ENCODE measurements at regions not wholly inside any gene's neighbourhood (a gene's known extent, or its start where the extent isn't known, plus 50 kb on each side); places are given as distances from the start of the nearest gene placed in this dataset.

DNA sequence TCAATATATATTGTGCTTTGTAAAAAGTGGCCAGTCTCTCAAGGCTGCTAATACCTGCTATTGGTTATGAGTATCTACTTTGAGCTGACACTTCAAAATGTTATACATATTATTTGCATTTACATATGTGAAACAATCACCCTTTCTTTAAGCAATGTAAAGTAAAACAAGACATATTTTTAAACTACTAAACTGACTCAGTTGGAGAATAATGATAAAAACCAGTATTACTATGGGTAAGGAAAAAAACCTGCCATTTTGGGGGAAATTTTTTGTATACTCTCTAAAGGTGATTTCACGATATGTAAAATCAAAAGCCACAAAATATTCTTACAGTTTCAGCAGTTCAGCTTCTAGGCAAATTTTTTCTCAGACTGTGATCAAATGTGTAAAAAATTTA is 232.3 kb downstream of the PRL start:
- TF ChIP-seq CTCF (IDR thresholded peaks at IDR 0.05; ENCODE audit: insufficient read depth, low read length), result no peak
- TF ChIP-seq, protein P1, sequence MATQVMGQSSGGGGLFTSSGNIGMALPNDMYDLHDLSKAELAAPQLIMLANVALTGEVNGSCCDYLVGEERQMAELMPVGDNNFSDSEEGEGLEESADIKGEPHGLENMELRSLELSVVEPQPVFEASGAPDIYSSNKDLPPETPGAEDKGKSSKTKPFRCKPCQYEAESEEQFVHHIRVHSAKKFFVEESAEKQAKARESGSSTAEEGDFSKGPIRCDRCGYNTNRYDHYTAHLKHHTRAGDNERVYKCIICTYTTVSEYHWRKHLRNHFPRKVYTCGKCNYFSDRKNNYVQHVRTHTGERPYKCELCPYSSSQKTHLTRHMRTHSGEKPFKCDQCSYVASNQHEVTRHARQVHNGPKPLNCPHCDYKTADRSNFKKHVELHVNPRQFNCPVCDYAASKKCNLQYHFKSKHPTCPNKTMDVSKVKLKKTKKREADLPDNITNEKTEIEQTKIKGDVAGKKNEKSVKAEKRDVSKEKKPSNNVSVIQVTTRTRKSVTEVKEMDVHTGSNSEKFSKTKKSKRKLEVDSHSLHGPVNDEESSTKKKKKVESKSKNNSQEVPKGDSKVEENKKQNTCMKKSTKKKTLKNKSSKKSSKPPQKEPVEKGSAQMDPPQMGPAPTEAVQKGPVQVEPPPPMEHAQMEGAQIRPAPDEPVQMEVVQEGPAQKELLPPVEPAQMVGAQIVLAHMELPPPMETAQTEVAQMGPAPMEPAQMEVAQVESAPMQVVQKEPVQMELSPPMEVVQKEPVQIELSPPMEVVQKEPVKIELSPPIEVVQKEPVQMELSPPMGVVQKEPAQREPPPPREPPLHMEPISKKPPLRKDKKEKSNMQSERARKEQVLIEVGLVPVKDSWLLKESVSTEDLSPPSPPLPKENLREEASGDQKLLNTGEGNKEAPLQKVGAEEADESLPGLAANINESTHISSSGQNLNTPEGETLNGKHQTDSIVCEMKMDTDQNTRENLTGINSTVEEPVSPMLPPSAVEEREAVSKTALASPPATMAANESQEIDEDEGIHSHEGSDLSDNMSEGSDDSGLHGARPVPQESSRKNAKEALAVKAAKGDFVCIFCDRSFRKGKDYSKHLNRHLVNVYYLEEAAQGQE (IDR thresholded peaks at IDR 0.05; ENCODE audit: insufficient replicate concordance, low read depth), result no peak
- TF ChIP-seq SPI1 (IDR thresholded peaks at IDR 0.05; ENCODE audit: borderline replicate concordance, low read depth), result no peak
- no peak for TF ChIP-seq POLR2AphosphoS5 (IDR thresholded peaks at IDR 0.05; ENCODE audit: low read depth)
- TF ChIP-seq GABPA (IDR thresholded peaks at IDR 0.05; ENCODE audit: low read depth), result no peak
- Histone ChIP-seq H3K27ac (replicated peaks) (no peak overlapping the region), H3K4me3 (replicated peaks; ENCODE audit: insufficient read depth, low read length) (no peak overlapping the region), H3K27me3 (ENCODE audit: insufficient read depth, poor library complexity, severe bottlenecking) (no peaks in the 10 kb centered on the region)
- DNase-seq (ENCODE audit: low read depth in 1 of 2, low spot score in 1 of 2), result no peak

GRCh38 chr6:22067122-22067521 is 229.7 kb downstream of the PRL start:
- no peak for DNase-seq (ENCODE audit: low read depth in 1 of 2, low spot score in 1 of 2)
- no peak overlapping the region for H3K27ac ChIP-seq (replicated peaks)
- no peaks in the 10 kb centered on the region for H3K27me3 ChIP-seq (ENCODE audit: insufficient read depth, poor library complexity, severe bottlenecking)
- H3K4me3 ChIP-seq (replicated peaks; ENCODE audit: insufficient read depth, low read length), result no peak overlapping the region
- no peak for TF ChIP-seq CTCF (IDR thresholded peaks at IDR 0.05; ENCODE audit: insufficient read depth, low read length)
- TF ChIP-seq, protein P1 (IDR thresholded peaks at IDR 0.05; ENCODE audit: insufficient replicate concordance, low read depth), result no peak
- no peak for TF ChIP-seq SPI1 (IDR thresholded peaks at IDR 0.05; ENCODE audit: borderline replicate concordance, low read depth)
- TF ChIP-seq GABPA (IDR thresholded peaks at IDR 0.05; ENCODE audit: low read depth), result no peak
- no peak for TF ChIP-seq POLR2AphosphoS5 (IDR thresholded peaks at IDR 0.05; ENCODE audit: low read depth)

- TF ChIP-seq SPI1 (IDR thresholded peaks at IDR 0.05; ENCODE audit: borderline replicate concordance, low read depth) (no peak), GABPA (IDR thresholded peaks at IDR 0.05; ENCODE audit: low read depth) (no peak), POLR2AphosphoS5 (IDR thresholded peaks at IDR 0.05; ENCODE audit: low read depth) (no peak)
- TF ChIP-seq, protein P1 (IDR thresholded peaks at IDR 0.05; ENCODE audit: insufficient replicate concordance, low read depth), result no peak
- Histone ChIP-seq H3K4me3 (replicated peaks; ENCODE audit: insufficient read depth, low read length) (no peak overlapping the region), H3K27me3 (ENCODE audit: insufficient read depth, poor library complexity, severe bottlenecking) (no peaks in the 10 kb centered on the region), H3K27ac (replicated peaks) (no peak overlapping the region)
- DNase-seq (ENCODE audit: low read depth in 1 of 2, low spot score in 1 of 2), result no peak
These were observed 229.2 kb downstream of the PRL start for GRCh38 chr6:22067671-22068070.
